Sigmoid colon (tissue), 6 donors: ENCODE measurements at regions not wholly inside any gene's neighbourhood (a gene's known extent, or its start where the extent isn't known, plus 50 kb on each side); places are given as distances from the start of the nearest gene placed in this dataset.

ENCODE experiments used
- DNase-seq: peaks from one replicate; pipeline ENCODE4 v3.0.0-alpha.2; 2019
- H3K27ac ChIP-seq, 4 donors: fragments of 200-600 bp; sonication (generic); one replicate each; pipeline ENCODE4 v1.5.1; 2016 to 2019; ENCODE audit warnings: mild to moderate bottlenecking in 1 of 4
- H3K27me3 ChIP-seq, 3 donors: fragments of 200-600 bp; sonication (generic); one replicate each; pipeline ENCODE4 v1.5.1; 2019; ENCODE audit warnings: mild to moderate bottlenecking in 1 of 3
- H3K36me3 ChIP-seq, 4 donors: fragments of 200-600 bp; sonication (generic); one replicate each; pipeline ENCODE4 v1.5.1; 2016 to 2019
- H3K4me1 ChIP-seq, 4 donors: fragments of 200-600 bp; sonication (generic); one replicate each; pipeline ENCODE4 v1.5.1; 2017 to 2019
- H3K4me3 ChIP-seq, 4 donors: fragments of 200-600 bp; sonication (generic); one replicate each; pipeline ENCODE4 v1.5.1; 2017 to 2019; ENCODE audit warnings: mild to moderate bottlenecking in 2 of 4, moderate library complexity in 1 of 4
- H3K9me3 ChIP-seq, 4 donors: fragments of 200-600 bp in 3 of 4; sonication (generic) in 3 of 4; one replicate each; pipeline versions ENCODE4 v1.5.1 to v1.6.1; 2013 to 2019
- CTCF ChIP-seq, 4 experiments: fragments of 450-650 bp in 3 of 4; fragments of 200-600 bp in 1 of 4; IDR thresholded peaks; one replicate each; pipeline ENCODE4 v1.5.1; 2016 to 2019; ENCODE audit warnings: antibody characterized with exemption in 4 of 4, mild to moderate bottlenecking in 3 of 4, moderate library complexity in 2 of 4
- EP300 ChIP-seq, 4 donors: sonication (generic); formaldehyde crosslinking; IDR thresholded peaks; one replicate each; pipeline ENCODE4 v1.6.1; 2017; ENCODE audit warnings: antibody characterized with exemption in 4 of 4
- POLR2A ChIP-seq, 2 donors: fragments of 450-650 bp; IDR thresholded peaks; one replicate each; pipeline ENCODE4 v1.6.1; 2016; ENCODE audit warnings: antibody characterized with exemption in 2 of 2, mild to moderate bottlenecking in 2 of 2, moderate library complexity in 2 of 2
- POLR2AphosphoS5 ChIP-seq, 4 donors: sonication (generic); formaldehyde crosslinking; IDR thresholded peaks; one replicate each; pipeline ENCODE4 v1.6.1; 2017; ENCODE audit warnings: antibody characterized with exemption in 4 of 4
- WGBS, 2 donors: extraction: QIAGEN DNeasy Blood & Tissue Kit; methylation state at CpG; one replicate each; pipeline ENCODE4 v1.1.7; 2013; 5-methylcytosine and 5-hydroxymethylcytosine counted together
- intact Hi-C: fragments of 100-400 bp; cut with DNase I; formaldehyde crosslinking; loops from one replicate; pipeline ENCODE4 v1.15.1; 2023
- donor health status: healthy with polysubstance abuse.
- donor health status: healthy.

DNA sequence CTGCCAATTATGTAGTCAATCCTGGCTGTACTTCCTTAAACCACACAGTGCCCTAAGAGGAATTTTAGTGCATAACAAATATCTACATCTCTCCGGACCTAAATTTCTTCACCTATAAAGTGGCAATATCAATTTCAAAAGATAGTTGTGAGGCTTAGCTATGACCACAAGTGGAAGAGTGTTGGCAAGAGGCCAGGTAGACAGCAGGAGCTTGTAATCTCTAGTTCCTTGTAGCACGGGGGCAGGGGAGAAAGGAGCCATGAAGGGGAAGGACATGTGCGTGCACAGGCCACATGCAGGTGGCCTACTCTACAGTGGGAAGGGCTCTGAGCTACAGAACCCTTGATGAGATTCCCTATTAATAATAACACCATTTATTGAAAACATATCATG lies 269.7 kb downstream of the ABHD5 start:
- WGBS, 2 donors = 7 to 28% methylated on average over 3 of the region's 3 CpGs
- Histone ChIP-seq H3K27ac (no peak overlapping the region), H3K27me3 (no peaks in the 10 kb centered on the region)

GRCh38 chr3:43962043-43962442 lies 271.3 kb downstream of the ABHD5 start:
- Histone ChIP-seq H3K36me3 (no peaks in the 10 kb centered on the region), H3K9me3 (no peaks in the 10 kb centered on the region), H3K27ac (no peak overlapping the region), H3K27me3 (no peaks in the 10 kb centered on the region), H3K4me3 (no peak overlapping the region), H3K4me1 (no peaks in the 10 kb centered on the region)
- intact Hi-C loops = no loop called here
- DNase-seq = no peak
- 92 to 96% methylated on average over 2 of the region's 2 CpGs for WGBS, 2 donors
- TF ChIP-seq POLR2AphosphoS5 (IDR thresholded peaks at IDR 0.05) (no peak), CTCF (IDR thresholded peaks at IDR 0.05) (no peak), POLR2A (IDR thresholded peaks at IDR 0.05) (no peak), EP300 (IDR thresholded peaks at IDR 0.05) (no peak)

More for the DNA sequence above, 269.7 kb downstream of the ABHD5 start:
- no peaks in the 10 kb centered on the region for H3K9me3 ChIP-seq
- DNase-seq = no peak
- no peaks in the 10 kb centered on the region for H3K4me1 ChIP-seq
- H3K36me3 ChIP-seq = no peaks in the 10 kb centered on the region
- intact Hi-C loops = no loop called here
- no peak overlapping the region for H3K4me3 ChIP-seq
- TF ChIP-seq POLR2A (IDR thresholded peaks at IDR 0.05) = no peak
- no peak for TF ChIP-seq EP300 (IDR thresholded peaks at IDR 0.05)
- TF ChIP-seq POLR2AphosphoS5 (IDR thresholded peaks at IDR 0.05) = no peak
- TF ChIP-seq CTCF (IDR thresholded peaks at IDR 0.05) = no peak

DNA sequence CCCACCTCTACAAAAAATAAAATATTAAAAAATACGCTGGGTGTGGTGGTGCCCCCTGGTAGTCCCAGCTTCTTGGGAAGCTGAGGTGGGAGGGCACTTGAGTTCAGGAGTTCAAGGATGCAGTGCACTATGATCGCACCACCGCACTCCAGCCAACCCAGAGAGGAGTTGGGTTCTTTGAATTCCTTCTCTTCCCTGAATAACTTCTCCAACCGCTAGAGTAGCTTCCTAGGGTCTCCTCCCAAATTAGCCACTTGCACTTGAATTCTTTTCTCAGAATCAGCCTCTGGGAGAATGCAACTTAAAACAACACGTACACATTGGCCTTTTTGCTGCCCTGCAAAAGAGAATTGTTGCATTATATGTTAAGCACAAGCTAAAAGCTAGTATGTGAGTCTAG lies 272.5 kb downstream of the ABHD5 start:
- Histone ChIP-seq H3K36me3 (no peaks in the 10 kb centered on the region), H3K4me1 (no peaks in the 10 kb centered on the region), H3K4me3 (no peak overlapping the region), H3K27me3 (peaks cover 0 to 8% (median 0%) of the 10 kb centered on the region in 3 donors), H3K9me3 (no peaks in the 10 kb centered on the region), H3K27ac (no peak overlapping the region)
- 93% methylated on average over 5 of the region's 5 CpGs for WGBS, 2 donors
- TF ChIP-seq POLR2A (IDR thresholded peaks at IDR 0.05) (no peak), POLR2AphosphoS5 (IDR thresholded peaks at IDR 0.05) (no peak), EP300 (IDR thresholded peaks at IDR 0.05) (no peak), CTCF (IDR thresholded peaks at IDR 0.05) (no peak)
- intact Hi-C loops = no loop called here
- no peak for DNase-seq

GRCh38 chr3:43964640-43965039 lies 273.9 kb downstream of the ABHD5 start:
- Histone ChIP-seq H3K9me3 (no peaks in the 10 kb centered on the region), H3K4me1 (no peaks in the 10 kb centered on the region), H3K27ac (no peak overlapping the region), H3K4me3 (no peak overlapping the region), H3K36me3 (no peaks in the 10 kb centered on the region), H3K27me3 (peaks cover 0 to 8% (median 0%) of the 10 kb centered on the region in 3 donors)
- TF ChIP-seq POLR2AphosphoS5 (IDR thresholded peaks at IDR 0.05) (no peak), EP300 (IDR thresholded peaks at IDR 0.05) (no peak), POLR2A (IDR thresholded peaks at IDR 0.05) (no peak), CTCF (IDR thresholded peaks at IDR 0.05) (no peak)
- intact Hi-C loops = no loop called here
- WGBS, 2 donors = 77 to 80% methylated on average over 1 of the region's 1 CpG
- DNase-seq = no peak

DNA sequence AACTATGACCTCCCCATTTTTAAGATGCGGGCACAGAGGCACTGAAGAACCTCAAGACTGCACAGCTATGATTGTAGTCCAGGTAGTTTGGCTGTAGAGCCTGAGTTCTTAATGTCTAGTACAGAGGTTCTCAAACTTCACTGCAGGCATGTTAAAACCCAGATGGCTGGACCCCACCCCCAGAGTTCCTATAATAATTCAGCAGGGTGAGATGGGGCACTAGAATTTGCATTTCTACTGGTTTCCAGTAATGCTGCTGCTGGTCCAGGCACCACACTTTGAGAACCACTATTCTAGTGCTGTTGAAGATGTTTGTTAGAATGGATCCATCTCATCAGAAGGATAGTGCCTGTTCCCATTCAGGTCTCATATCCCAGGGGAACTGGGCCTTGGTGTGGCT lies 274.9 kb downstream of the ABHD5 start:
- Histone ChIP-seq H3K4me3 (no peak overlapping the region), H3K4me1 (no peaks in the 10 kb centered on the region), H3K27me3 (peaks cover 0 to 8% (median 0%) of the 10 kb centered on the region in 3 donors), H3K36me3 (no peaks in the 10 kb centered on the region), H3K27ac (no peak overlapping the region), H3K9me3 (no peaks in the 10 kb centered on the region)
- TF ChIP-seq POLR2AphosphoS5 (IDR thresholded peaks at IDR 0.05) = no peak
- no peak for TF ChIP-seq POLR2A (IDR thresholded peaks at IDR 0.05)
- TF ChIP-seq EP300 (IDR thresholded peaks at IDR 0.05) = no peak
- TF ChIP-seq CTCF (IDR thresholded peaks at IDR 0.05) = no peak
- intact Hi-C loops = no loop called here
- 97 to 99% methylated on average over 1 of the region's 1 CpG for WGBS, 2 donors
- DNase-seq = no peak
